Psoas muscle (tissue), 7 donors: ENCODE measurements at regions not wholly inside any gene's neighbourhood (a gene's known extent, or its start where the extent isn't known, plus 50 kb on each side); places are given as distances from the start of the nearest gene placed in this dataset.

ENCODE experiments used
- ATAC-seq, 4 donors: fragments of 200-7000 bp; cut with Tn5 transposase; one replicate each; pipeline ENCODE4 v1.9.1; 2020; ENCODE audit warnings: moderate library complexity in 3 of 4, mild to moderate bottlenecking in 2 of 4
- DNase-seq, 2 donors: peaks; one replicate each; pipeline ENCODE4 v3.0.0-alpha.2; 2020
- H3K27ac ChIP-seq: fragments of 200-600 bp; one replicate; pipeline ENCODE4 v1.8.0; 2022
- H3K27me3 ChIP-seq, 3 donors: fragments of 200-600 bp in 1 of 3; one replicate each; pipeline versions ENCODE4 v1.6.1 to v1.8.0; 2013 to 2022; ENCODE audit warnings: low read length in 2 of 3, mild to moderate bottlenecking in 2 of 3, moderate library complexity in 1 of 3; ENCODE audit not compliant: insufficient read depth in 3 of 3
- H3K36me3 ChIP-seq, 2 donors: fragments of 200-600 bp in 1 of 2; one replicate each; pipeline versions ENCODE4 v1.6.1 to v1.8.0; 2013 to 2022; ENCODE audit warnings: low read depth in 1 of 2, mild to moderate bottlenecking in 1 of 2, moderate library complexity in 1 of 2; ENCODE audit not compliant: insufficient read depth in 1 of 2
- H3K4me1 ChIP-seq: fragments of 200-600 bp; one replicate; pipeline ENCODE4 v1.8.0; 2022
- H3K4me3 ChIP-seq: fragments of 200-600 bp; one replicate; pipeline ENCODE4 v1.8.0; 2022; ENCODE audit warnings: mild to moderate bottlenecking
- H3K9me3 ChIP-seq: fragments of 200-600 bp; one replicate; pipeline ENCODE4 v1.8.0; 2022
- WGBS, 3 donors: extraction: QIAGEN DNeasy Blood & Tissue Kit; methylation state at CpG; one replicate each; pipeline versions ENCODE4 v1.1.6 to v1.1.7; 2013; 5-methylcytosine and 5-hydroxymethylcytosine counted together
- intact Hi-C, 2 donors: fragments of 100-400 bp; cut with DNase I; formaldehyde crosslinking; loops; one replicate each; pipeline versions ENCODE4 v1.11.0 to v1.14.2; 2022
- TF ChIP-seq, protein P1 (sequence below): fragments of 200-600 bp; IDR thresholded peaks from one replicate; pipeline ENCODE4 v1.8.0; 2022; ENCODE audit warnings: antibody characterized with exemption
- donor health status: healthy with polysubstance abuse.
- donor health status: DM: no; HTN: no; CAD: no; lungs with moderate emphysema.
- donor health status: Bipolar disorder and iron deficiency.
- donor health status: healthy.
- donor health status: DM: yes; HTN: yes; CAD: no.
- donor health status: DM: no; HTN: no; CAD: no.
- donor health status: DM: yes; HTN: yes; CAD: no.

DNA sequence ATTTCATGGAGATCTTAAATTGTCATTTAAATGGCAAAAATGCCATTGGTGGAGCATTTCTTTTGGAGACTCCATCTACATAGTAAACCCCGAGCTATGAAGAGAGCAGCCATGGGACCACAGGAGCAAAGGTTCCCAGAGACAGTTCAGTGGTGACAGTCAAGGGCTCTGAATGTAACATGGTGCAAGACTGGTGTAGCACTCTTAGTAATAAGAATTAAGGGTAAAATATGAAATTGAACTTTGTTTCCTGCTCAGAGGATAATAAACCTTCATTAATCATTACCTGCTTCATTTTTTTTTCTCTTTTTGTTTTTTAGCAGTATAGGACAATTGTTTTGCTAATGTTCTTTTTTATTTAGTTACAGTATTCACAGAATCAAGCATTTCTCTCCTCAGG, 717.5 kb upstream of the POM121L12 start:
- WGBS, 3 donors = 74 to 83% (median 74%) methylated on average over 1 of the region's 1 CpG
- intact Hi-C loops = no loop called here
- Histone ChIP-seq H3K27ac (no peak overlapping the region), H3K4me1 (no peaks in the 10 kb centered on the region), H3K9me3 (no peaks in the 10 kb centered on the region), H3K27me3 (no peaks in the 10 kb centered on the region), H3K4me3 (no peak overlapping the region), H3K36me3 (no peaks in the 10 kb centered on the region)
- DNase-seq = no peak
- TF ChIP-seq, protein P1, sequence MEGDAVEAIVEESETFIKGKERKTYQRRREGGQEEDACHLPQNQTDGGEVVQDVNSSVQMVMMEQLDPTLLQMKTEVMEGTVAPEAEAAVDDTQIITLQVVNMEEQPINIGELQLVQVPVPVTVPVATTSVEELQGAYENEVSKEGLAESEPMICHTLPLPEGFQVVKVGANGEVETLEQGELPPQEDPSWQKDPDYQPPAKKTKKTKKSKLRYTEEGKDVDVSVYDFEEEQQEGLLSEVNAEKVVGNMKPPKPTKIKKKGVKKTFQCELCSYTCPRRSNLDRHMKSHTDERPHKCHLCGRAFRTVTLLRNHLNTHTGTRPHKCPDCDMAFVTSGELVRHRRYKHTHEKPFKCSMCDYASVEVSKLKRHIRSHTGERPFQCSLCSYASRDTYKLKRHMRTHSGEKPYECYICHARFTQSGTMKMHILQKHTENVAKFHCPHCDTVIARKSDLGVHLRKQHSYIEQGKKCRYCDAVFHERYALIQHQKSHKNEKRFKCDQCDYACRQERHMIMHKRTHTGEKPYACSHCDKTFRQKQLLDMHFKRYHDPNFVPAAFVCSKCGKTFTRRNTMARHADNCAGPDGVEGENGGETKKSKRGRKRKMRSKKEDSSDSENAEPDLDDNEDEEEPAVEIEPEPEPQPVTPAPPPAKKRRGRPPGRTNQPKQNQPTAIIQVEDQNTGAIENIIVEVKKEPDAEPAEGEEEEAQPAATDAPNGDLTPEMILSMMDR = no peak
- ATAC-seq = no peak

DNA sequence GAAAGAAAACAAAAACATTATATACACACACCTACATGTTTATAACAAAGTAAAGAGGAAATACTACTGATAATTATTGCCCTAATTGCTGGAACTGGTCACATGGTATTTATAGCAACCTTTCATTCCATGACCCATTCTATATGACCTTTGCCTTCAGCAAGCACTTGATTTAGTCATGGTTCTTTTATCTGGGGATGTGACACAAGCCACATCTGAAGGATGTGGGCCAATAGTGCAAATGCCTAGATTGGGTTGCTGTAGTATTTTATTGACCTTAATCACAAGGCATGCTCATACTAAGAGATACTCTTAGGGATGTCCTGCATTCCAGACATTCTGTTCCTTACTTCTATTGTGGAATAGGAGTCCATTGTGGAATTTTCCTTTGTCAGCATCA, 723.5 kb upstream of the POM121L12 start:
- Histone ChIP-seq H3K27ac (no peak overlapping the region), H3K4me3 (no peak overlapping the region), H3K4me1 (no peaks in the 10 kb centered on the region), H3K9me3 (no peaks in the 10 kb centered on the region), H3K36me3 (no peaks in the 10 kb centered on the region), H3K27me3 (no peaks in the 10 kb centered on the region)
- ATAC-seq (no peak), DNase-seq (no peak)
- TF ChIP-seq, protein P1 = no peak
- intact Hi-C loops = no loop called here

DNA sequence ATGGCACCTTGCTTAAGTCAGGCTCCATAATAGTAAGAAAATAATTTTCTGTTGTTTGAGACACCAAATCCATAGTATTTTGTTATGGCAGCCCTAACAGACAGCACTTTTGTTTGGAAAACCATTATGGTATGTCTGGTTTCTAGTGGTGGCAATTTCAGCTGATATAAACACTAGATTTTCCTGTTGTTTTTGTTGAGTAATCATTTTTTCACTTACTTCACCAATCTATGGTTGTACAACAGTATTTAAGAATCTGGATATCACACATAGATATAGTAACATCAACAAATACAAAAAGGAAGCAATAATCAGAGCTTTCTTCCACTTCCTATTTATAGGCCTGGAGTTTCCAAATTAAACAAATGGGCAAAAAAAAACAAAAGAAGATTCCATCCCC, 725.8 kb upstream of the POM121L12 start:
- H3K4me1 ChIP-seq = no peaks in the 10 kb centered on the region
- no peak overlapping the region for H3K27ac ChIP-seq
- ATAC-seq (no peak), DNase-seq (no peak)
- H3K27me3 ChIP-seq = no peaks in the 10 kb centered on the region
- H3K36me3 ChIP-seq = no peaks in the 10 kb centered on the region
- H3K4me3 ChIP-seq = no peak overlapping the region
- no peaks in the 10 kb centered on the region for H3K9me3 ChIP-seq
- intact Hi-C loops = no loop called here
- TF ChIP-seq, protein P1 = no peak

DNA sequence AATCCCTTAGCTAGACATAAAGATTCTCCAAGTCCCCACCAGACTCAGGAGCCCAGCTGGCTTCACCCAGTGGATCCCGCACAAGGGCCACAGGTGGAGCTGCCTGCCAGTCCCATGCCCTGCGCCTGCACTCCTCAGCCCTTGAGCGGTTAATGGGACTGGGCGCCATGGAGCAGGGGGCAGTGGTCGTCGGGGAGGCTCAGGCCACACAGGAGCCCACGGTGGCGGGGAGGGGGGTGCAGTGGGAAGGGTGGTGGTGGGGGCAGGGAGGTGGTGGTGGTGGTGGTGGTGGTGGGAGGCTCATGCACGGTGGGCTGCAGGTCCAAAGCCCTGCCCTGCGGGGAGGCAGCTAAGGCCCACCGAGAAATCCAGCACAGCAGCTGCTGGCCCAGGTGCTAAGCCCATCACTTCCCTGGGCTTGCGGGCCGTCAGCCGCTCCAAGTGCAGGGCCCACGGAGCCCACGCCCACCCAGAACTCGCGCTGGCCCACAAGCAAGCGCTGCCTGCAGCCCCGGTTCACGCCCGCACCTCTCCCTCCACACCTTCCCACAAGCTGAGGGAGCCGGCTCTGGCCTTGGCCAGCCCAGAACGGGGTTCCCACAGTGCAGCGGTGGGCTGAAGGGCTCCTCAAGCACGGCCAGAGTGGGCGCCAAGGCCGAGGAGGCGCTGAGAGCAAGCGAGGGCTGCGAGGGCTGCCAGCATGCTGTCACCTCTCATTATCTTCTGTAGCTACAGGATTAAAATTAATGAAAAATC, 732.5 kb upstream of the POM121L12 start:
- Histone ChIP-seq H3K9me3 (no peaks in the 10 kb centered on the region), H3K27me3 (no peaks in the 10 kb centered on the region), H3K36me3 (no peaks in the 10 kb centered on the region), H3K27ac (no peak overlapping the region), H3K4me3 (no peak overlapping the region), H3K4me1 (no peaks in the 10 kb centered on the region)
- intact Hi-C loops = no loop called here
- ATAC-seq = no peak
- DNase-seq = no peak
- TF ChIP-seq, protein P1 = no peak
- 86 to 94% (median 94%) methylated on average over 27 to 31 of the region's 31 CpGs for WGBS, 3 donors

DNA sequence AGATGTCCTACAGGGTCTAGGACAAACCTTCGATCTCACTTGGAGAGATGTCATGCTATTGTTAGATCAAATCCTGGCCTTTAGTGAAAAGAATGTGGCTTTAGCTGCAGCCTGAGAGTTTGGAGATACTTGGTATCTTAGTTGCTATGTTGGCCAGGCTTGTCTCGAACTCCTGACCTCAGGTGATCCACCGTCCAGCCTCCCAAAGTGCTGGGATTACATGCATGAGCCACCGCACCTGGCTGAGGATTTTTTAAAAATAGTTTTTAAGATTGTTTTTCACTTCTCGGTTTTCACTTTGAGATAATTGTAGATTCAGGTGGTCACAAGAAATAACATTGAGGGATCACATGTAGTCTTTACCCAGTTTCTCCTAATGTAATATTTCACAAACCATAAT, 738.3 kb upstream of the POM121L12 start:
- no peak for ATAC-seq
- H3K4me3 ChIP-seq = no peak overlapping the region
- TF ChIP-seq, protein P1 = no peak
- H3K27me3 ChIP-seq = no peaks in the 10 kb centered on the region
- no peak overlapping the region for H3K27ac ChIP-seq
- H3K9me3 ChIP-seq = no peaks in the 10 kb centered on the region
- 71 to 83% (median 76%) methylated on average over 5 of the region's 5 CpGs for WGBS, 3 donors
- H3K4me1 ChIP-seq = no peaks in the 10 kb centered on the region
- intact Hi-C loops = no loop called here
- no peak for DNase-seq
- no peaks in the 10 kb centered on the region for H3K36me3 ChIP-seq
